Parathyroid adenoma (tissue), 2 donors: ENCODE measurements at regions not wholly inside any gene's neighbourhood (a gene's known extent, or its start where the extent isn't known, plus 50 kb on each side); places are given as distances from the start of the nearest gene placed in this dataset.

ENCODE experiments used
- H2AFZ ChIP-seq: fragments of 300-600 bp; sonication (generic); one replicate; pipeline ENCODE4 v1.7.0; 2017; ENCODE audit warnings: antibody characterized with exemption, mild to moderate bottlenecking
- H3K27ac ChIP-seq: fragments of 300-600 bp; sonication (generic); one replicate; pipeline ENCODE4 v1.7.0; 2017
- H3K27me3 ChIP-seq: fragments of 300-600 bp; sonication (generic); one replicate; pipeline ENCODE4 v1.7.0; 2017; ENCODE audit warnings: low read length; ENCODE audit not compliant: control insufficient read depth, insufficient read depth
- H3K36me3 ChIP-seq: fragments of 300-600 bp; sonication (generic); one replicate; pipeline ENCODE4 v1.7.0; 2017; ENCODE audit warnings: low read length; ENCODE audit not compliant: control insufficient read depth, insufficient read depth
- H3K4me1 ChIP-seq: fragments of 300-600 bp; sonication (generic); one replicate; pipeline ENCODE4 v1.7.0; 2017; ENCODE audit warnings: control low read depth
- H3K4me2 ChIP-seq: fragments of 300-600 bp; sonication (generic); one replicate; pipeline ENCODE4 v1.7.0; 2017; ENCODE audit warnings: low read length
- H3K4me3 ChIP-seq: fragments of 300-600 bp; sonication (generic); one replicate; pipeline ENCODE4 v1.7.0; 2017; ENCODE audit warnings: low read depth, low read length
- H3K79me2 ChIP-seq: fragments of 300-600 bp; sonication (generic); one replicate; pipeline ENCODE4 v1.7.0; 2017; ENCODE audit warnings: control low read depth
- H3K9ac ChIP-seq: fragments of 300-600 bp; sonication (generic); one replicate; pipeline ENCODE4 v1.7.0; 2017; ENCODE audit warnings: mild to moderate bottlenecking
- H3K9me3 ChIP-seq: fragments of 300-600 bp; sonication (generic); one replicate; pipeline ENCODE4 v1.7.0; 2017; ENCODE audit warnings: low read length; ENCODE audit not compliant: control insufficient read depth
- TF ChIP-seq, protein P1 (sequence below): fragments of 300-600 bp; sonication (generic); IDR thresholded peaks from one replicate; pipeline ENCODE4 v1.7.0; 2017; ENCODE audit warnings: antibody characterized with exemption, mild to moderate bottlenecking
- donor health status: primary hyperparathyroidism.

DNA sequence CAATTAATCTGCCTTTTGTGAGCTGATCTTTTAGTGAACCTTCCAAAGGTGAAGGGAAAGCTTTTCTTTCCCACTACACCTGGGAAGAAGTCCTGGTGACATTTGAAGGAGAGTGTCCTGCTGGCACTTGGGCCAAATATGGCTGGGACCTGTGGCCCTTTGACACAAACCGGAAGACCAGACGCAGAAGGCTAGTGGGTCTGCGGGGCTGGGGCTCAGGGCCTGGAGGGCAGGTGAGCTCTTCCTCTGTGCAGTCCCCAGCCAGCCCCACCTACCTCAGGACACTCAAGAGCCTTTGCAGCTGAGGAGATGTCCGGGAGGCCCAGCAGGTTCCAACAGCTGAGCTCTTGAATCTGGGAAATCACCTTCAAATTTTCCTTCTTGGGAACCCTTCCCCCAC is 138.0 kb upstream of the THY1 start:
- Histone ChIP-seq H3K36me3 (no peaks in the 10 kb centered on the region), H3K79me2 (no peaks in the 10 kb centered on the region), H3K4me2 (no peak overlapping the region), H3K4me1 (no peaks in the 10 kb centered on the region), H3K4me3 (no peak overlapping the region), H3K27me3 (no peaks in the 10 kb centered on the region), H3K9ac (no peak overlapping the region), H2AFZ (no peak overlapping the region), H3K27ac (no peak overlapping the region), H3K9me3 (no peaks in the 10 kb centered on the region)
- TF ChIP-seq, protein P1, sequence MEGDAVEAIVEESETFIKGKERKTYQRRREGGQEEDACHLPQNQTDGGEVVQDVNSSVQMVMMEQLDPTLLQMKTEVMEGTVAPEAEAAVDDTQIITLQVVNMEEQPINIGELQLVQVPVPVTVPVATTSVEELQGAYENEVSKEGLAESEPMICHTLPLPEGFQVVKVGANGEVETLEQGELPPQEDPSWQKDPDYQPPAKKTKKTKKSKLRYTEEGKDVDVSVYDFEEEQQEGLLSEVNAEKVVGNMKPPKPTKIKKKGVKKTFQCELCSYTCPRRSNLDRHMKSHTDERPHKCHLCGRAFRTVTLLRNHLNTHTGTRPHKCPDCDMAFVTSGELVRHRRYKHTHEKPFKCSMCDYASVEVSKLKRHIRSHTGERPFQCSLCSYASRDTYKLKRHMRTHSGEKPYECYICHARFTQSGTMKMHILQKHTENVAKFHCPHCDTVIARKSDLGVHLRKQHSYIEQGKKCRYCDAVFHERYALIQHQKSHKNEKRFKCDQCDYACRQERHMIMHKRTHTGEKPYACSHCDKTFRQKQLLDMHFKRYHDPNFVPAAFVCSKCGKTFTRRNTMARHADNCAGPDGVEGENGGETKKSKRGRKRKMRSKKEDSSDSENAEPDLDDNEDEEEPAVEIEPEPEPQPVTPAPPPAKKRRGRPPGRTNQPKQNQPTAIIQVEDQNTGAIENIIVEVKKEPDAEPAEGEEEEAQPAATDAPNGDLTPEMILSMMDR = no peak

DNA sequence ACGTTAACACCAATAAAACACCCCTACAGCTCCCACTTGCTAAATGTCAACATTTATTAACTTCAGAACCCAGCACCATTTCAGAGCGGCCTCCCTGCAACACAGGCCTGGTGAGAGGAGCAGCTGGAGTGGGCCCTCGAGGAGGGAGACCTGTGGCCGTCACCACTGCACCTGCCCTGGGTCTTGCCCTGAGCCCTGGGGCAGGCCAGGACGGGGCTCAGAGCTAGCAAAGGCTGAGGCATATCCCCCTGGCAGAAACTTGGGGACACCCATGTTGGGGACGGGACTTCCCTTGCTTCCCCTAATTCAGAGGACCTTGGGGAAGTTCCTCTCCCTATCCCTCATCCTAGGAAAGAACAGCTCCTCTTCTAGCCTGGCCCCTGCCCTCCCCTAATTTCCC is 137.3 kb upstream of the THY1 start:
- no peaks in the 10 kb centered on the region for H3K27me3 ChIP-seq
- H3K4me3 ChIP-seq = no peak overlapping the region
- no peak overlapping the region for H3K9ac ChIP-seq
- TF ChIP-seq, protein P1 = no peak
- H3K79me2 ChIP-seq = no peaks in the 10 kb centered on the region
- no peaks in the 10 kb centered on the region for H3K36me3 ChIP-seq
- no peaks in the 10 kb centered on the region for H3K4me1 ChIP-seq
- H3K9me3 ChIP-seq = no peaks in the 10 kb centered on the region
- no peak overlapping the region for H3K4me2 ChIP-seq
- H3K27ac ChIP-seq = no peak overlapping the region
- H2AFZ ChIP-seq = no peak overlapping the region

DNA sequence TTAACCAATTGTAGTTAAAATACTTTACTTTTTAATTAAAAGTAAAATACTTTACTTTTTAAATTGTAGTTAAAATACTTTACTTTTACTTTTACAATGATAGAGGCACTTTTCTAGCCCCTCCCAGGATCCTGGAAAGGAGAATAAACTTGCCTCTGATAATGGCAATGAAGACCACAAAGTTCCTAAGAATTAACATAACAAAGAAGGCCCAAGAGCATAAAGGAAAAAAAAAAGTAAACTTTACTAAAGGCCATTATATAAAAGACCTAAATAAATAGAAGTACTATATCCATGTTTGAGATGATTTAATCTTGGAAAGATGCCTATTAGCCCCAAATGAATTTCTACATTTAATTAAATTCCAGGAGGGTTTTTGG is 129.1 kb upstream of the THY1 start:
- H3K9me3 ChIP-seq = no peaks in the 10 kb centered on the region
- no peaks in the 10 kb centered on the region for H3K79me2 ChIP-seq
- no peak overlapping the region for H3K27ac ChIP-seq
- H3K4me1 ChIP-seq = no peaks in the 10 kb centered on the region
- H3K27me3 ChIP-seq = no peaks in the 10 kb centered on the region
- no peaks in the 10 kb centered on the region for H3K36me3 ChIP-seq
- TF ChIP-seq, protein P1 = no peak
- H3K4me2 ChIP-seq = no peak overlapping the region
- H2AFZ ChIP-seq = no peak overlapping the region
- no peak overlapping the region for H3K4me3 ChIP-seq
- no peak overlapping the region for H3K9ac ChIP-seq

GRCh38 chr11:119551420-119552105 is 128.6 kb upstream of the THY1 start:
- H3K4me2 ChIP-seq = no peak overlapping the region
- H3K4me3 ChIP-seq = no peak overlapping the region
- no peak overlapping the region for H3K27ac ChIP-seq
- H2AFZ ChIP-seq = no peak overlapping the region
- TF ChIP-seq, protein P1 = no peak
- H3K27me3 ChIP-seq = no peaks in the 10 kb centered on the region
- H3K4me1 ChIP-seq = no peaks in the 10 kb centered on the region
- no peak overlapping the region for H3K9ac ChIP-seq
- H3K79me2 ChIP-seq = no peaks in the 10 kb centered on the region
- no peaks in the 10 kb centered on the region for H3K9me3 ChIP-seq
- no peaks in the 10 kb centered on the region for H3K36me3 ChIP-seq
